Activated CD8-positive, alpha-beta memory T cell treated with anti-CD3 and anti-CD28 coated beads, Interleukin-2, amount 50 U/mL, for 4 hours (primary cell): ENCODE measurements at regions not wholly inside any gene's neighbourhood (a gene's known extent, or its start where the extent isn't known, plus 50 kb on each side); places are given as distances from the start of the nearest gene placed in this dataset.
A peak's percentile ranks its signal among the peaks of the same experiment; 100 is the strongest.
"Not testable (repeated sequence)": the region's sequence is repeated elsewhere in the genome, so short reads cannot be mapped to it uniquely, and the experiment has no call there.

Experiments
- DNase-seq: peaks from one replicate; pipeline ENCODE4 v3.0.0-alpha.2; 2020

GRCh38 chr6:119856136-119856535 lies 506.6 kb upstream of the MAN1A1 start:
- DNase-seq = peak; percentile 14

- DNase-seq = no peak
Observed at GRCh38 chr6:119848696-119849095, 499.1 kb upstream of the MAN1A1 start.

GRCh38 chr6:119845161-119845560 lies 495.6 kb upstream of the MAN1A1 start:
- no peak for DNase-seq

GRCh38 chr6:119844387-119844786 lies 494.8 kb upstream of the MAN1A1 start:
- no peak for DNase-seq

- no peak for DNase-seq
Observed at GRCh38 chr6:119842191-119842590, 492.6 kb upstream of the MAN1A1 start.

GRCh38 chr6:119838043-119838442 lies 488.5 kb upstream of the MAN1A1 start:
- no peak for DNase-seq

GRCh38 chr6:119834418-119834817 lies 484.9 kb upstream of the MAN1A1 start:
- DNase-seq = no peak

GRCh38 chr6:119832411-119832810 lies 482.9 kb upstream of the MAN1A1 start:
- no peak for DNase-seq

GRCh38 chr6:119830494-119831295 lies 481.1 kb upstream of the MAN1A1 start:
- DNase-seq = no peak

GRCh38 chr6:119830069-119830468 lies 480.5 kb upstream of the MAN1A1 start:
- no peak for DNase-seq

- not testable (repeated sequence) for DNase-seq
Observed at GRCh38 chr6:119829499-119829898, 479.9 kb upstream of the MAN1A1 start.

- no peak for DNase-seq
Observed at GRCh38 chr6:119829006-119829405, 479.4 kb upstream of the MAN1A1 start.

GRCh38 chr6:119821380-119821779 lies 471.8 kb upstream of the MAN1A1 start:
- no peak for DNase-seq

GRCh38 chr6:119818876-119819275 lies 469.3 kb upstream of the MAN1A1 start:
- no peak for DNase-seq

- DNase-seq = no peak
Observed at GRCh38 chr6:119814609-119815400, 465.2 kb upstream of the MAN1A1 start.

- no peak for DNase-seq
Observed at GRCh38 chr6:119802464-119802863, 452.9 kb upstream of the MAN1A1 start.

GRCh38 chr6:119801056-119801455 lies 451.5 kb upstream of the MAN1A1 start:
- DNase-seq = no peak

GRCh38 chr6:119800526-119800925 lies 451.0 kb upstream of the MAN1A1 start:
- no peak for DNase-seq

- no peak for DNase-seq
Observed at GRCh38 chr6:119799596-119800509, 450.3 kb upstream of the MAN1A1 start.

GRCh38 chr6:119791736-119792135 lies 442.2 kb upstream of the MAN1A1 start:
- DNase-seq = no peak

- no peak for DNase-seq
Observed at GRCh38 chr6:119781365-119781764, 431.8 kb upstream of the MAN1A1 start.

GRCh38 chr6:119768201-119768600 lies 418.6 kb upstream of the MAN1A1 start:
- DNase-seq = no peak
